Medulla oblongata (tissue), 1 donor: ENCODE measurements at regions not wholly inside any gene's neighbourhood (a gene's known extent, or its start where the extent isn't known, plus 50 kb on each side); places are given as distances from the start of the nearest gene placed in this dataset.
"Not testable (repeated sequence)": the region's sequence is repeated elsewhere in the genome, so short reads cannot be mapped to it uniquely, and the experiment has no call there.

Experiments
- DNase-seq: peaks from one replicate; pipeline ENCODE4 v3.0.0-alpha.2; 2015; ENCODE audit errors: extremely low spot score

DNA sequence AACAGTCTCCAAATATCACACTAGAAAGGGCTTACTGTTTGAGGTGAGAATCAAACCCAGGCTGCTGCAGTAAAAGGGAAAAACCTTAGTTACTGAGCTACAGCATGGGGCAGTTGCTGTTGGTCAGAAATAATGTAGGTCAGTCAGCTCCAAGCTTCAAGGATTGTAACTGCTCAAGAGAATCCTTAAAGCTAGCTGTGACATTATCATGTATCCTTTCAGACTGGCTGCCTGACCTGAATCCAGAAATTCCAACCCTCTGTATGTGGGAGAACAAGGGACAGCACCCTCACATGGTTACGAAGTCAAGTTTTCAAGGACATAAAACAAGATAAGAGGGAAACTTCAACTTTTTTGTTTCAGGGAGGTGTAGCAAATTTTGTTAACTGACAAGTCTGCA, 365.9 kb upstream of the NPAP1 start:
- not testable (repeated sequence) for DNase-seq

DNA sequence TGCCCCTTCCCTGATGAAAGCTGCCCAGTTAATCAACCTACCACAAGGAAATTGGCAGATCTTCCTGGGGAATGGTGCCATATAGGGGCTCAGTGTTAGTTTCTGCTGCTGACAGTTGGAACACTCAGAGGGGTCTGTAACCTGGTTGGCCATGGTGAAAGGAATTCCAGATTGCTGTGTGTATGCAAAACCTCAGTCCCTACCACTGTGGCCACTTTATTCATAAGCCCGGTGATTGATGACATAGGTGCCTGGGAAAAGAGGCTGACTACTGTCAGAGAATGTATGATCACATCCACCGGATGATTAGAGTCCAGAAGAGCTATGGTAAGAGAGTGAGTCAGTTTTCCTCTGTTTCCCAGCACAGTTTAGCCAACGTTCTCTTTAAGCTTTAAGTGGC, 363.9 kb upstream of the NPAP1 start:
- DNase-seq, result not testable (repeated sequence)

DNA sequence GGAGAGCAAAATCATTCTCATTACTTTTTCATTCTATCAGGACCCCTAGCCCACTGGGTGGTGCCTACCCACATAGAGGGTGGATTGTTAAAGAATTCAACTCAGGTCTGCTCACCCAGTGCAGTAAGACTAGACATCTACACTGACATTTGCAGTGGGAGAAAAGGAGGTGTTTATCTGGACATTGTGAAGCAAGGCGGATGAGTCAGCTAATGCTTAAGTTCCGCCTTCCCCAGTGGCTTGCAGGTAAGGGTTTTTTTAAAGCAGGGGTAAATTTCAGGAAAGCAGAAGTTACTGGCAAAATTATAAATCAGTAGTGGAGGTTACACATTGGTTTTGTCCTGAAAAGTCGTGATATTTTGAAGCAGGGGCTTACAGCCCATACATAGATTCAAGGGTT, 359.2 kb upstream of the NPAP1 start:
- DNase-seq, result not testable (repeated sequence)

DNA sequence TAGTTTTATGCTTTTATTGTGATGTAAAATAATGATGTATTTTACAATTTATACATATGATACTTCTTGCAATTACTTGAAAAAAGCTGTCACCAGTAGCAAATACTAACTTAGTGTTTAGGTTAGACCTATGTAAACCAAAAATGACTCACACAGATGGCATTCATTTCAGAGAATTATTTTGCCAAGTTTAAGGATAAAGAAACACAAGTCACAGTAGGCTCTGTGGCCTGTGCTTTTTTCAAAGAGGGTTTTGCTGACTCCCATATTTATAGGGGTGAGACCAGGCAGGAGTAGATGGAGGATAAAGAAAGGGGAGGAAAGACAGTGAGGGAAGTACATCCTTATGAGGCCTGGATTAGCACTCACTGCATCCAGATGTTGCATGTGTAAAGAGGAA, 356.6 kb upstream of the NPAP1 start:
- DNase-seq, result no peak

DNA sequence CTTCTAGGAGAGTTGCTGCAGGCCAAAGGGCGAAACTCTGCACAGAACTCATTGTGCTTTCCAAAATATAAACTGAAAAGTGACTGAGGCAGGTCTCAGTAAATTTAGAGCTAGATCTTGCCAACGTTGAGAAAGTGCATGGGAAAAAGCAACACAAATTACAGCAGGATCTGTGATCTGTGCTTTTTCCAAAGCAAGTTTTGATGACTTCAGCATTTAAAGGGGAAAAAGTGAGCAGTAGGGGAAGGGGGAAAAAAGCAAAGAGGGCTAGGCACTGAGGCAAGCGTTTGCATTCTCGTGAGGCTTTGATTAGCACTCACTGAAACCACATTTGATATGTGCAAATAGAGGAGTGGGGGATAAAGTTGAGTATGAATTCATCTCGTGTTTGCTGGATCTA, 351.5 kb upstream of the NPAP1 start:
- DNase-seq, result not testable (repeated sequence)

DNA sequence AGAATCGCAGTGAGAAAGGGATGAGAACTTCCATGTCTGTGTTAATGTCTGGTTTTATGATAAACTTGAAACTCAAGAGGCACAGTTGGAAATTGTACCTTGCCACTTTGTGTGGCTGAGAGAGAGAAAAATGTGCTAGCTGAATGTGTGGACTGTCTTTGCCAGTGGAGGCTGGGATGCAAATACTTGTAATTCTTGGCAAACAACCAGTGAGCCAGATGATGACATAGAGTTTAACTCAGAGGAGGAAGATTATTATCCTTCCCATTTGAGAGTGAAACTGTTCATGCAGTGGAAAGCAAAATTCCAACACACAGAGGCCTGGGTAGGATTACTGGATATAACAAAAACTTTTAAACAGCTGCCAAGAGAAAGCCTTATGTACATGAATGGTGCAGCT, 349.1 kb upstream of the NPAP1 start:
- DNase-seq, result peak; percentile 8

DNA sequence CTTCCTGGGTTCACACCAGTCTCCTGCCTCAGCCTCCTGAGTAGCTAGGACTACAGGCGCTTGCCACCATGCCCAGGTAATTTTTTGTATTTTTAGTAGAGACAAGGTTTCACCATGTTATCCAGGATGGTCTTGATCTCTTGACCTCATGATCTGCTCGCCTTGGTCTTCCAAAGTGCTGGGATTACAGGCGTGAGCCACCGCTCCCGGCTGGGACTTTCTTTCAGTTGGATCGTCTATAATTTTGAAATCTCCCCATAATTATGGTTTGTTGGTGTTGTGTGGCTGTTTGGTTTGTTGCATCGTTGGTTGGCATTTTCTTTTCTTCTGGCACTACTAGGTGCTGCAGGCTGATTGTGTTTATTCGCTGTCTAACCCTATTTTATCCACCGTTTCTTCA, 343.6 kb upstream of the NPAP1 start:
- not testable (repeated sequence) for DNase-seq

DNA sequence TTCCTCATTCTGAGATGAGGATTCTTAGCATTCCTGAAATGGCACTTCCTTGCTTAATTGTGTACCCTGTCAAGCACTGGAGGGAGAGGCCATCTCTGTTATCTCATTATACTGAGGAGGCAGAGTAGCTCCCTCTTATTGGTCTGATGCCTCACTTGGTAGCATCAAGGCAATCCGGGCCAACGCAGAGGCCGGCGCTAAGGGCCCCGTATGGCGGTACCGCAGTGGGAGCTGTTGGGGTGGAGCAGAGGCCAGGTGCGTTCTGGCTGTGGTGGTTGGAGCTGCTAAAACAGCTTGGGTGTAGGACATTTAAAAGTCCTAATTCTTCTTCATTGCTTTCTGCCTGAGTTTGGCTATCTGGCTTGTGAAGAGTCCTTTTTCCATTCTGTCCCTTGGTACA, 333.7 kb upstream of the NPAP1 start:
- DNase-seq, result not testable (repeated sequence)

DNA sequence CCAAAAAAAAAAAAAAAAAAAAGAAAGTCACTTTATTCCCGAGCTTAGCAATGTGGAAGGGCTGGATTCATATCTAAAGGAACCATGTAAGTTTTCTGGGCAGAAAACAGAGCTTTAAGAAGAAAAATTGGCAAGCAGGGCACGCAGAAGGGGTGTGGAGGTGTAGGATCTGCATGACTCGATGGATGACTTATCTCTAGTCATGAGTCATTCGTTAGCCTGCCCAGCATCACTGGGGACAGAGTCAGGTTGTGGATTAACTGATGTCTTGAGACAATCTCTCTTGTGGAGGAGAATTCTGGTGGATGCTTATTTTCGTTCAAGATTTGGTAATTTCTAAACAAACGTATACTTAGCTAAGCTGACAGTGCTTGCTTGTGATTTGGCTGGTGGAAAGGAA, 322.8 kb upstream of the NPAP1 start:
- DNase-seq, result not testable (repeated sequence)

DNA sequence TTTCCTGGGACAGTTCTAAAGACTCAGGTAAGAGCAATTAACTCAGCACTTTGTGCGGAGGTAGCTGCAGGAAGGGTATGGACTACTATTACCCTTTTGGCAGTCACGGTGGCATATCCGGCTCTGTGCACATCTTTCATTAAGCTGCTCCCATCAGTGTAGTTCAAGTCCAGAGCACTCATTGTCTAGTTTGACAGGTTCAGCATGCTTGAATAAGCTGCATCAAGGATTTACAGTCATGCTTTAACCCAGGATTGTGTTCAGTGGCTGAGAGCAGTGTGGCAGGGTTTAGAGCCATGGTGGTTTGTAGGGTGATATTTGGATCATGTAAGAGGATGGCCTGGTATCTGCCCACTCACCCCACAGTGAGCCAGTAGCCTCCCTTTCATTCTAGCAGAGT, 294.5 kb upstream of the NPAP1 start:
- DNase-seq, result not testable (repeated sequence)

DNA sequence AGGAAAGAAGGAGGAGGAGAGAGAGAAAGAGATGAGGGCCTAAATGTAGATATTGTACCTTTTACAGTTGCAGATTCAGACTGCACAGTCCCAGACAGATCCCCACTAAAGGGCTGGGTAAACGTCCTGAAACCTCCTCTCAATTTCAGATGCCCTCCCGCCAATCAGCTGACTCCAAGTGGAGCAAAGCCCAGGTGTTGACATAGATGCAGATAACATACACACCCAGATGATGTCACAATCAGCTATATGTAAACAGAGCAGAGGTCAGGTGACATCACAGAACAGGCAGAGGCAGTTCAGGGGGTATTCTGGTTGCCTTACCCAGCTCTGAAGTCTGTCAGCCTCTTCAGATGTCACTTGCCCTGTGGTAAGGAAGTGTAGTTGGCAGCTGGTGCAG, 290.3 kb upstream of the NPAP1 start:
- DNase-seq, result not testable (repeated sequence)

DNA sequence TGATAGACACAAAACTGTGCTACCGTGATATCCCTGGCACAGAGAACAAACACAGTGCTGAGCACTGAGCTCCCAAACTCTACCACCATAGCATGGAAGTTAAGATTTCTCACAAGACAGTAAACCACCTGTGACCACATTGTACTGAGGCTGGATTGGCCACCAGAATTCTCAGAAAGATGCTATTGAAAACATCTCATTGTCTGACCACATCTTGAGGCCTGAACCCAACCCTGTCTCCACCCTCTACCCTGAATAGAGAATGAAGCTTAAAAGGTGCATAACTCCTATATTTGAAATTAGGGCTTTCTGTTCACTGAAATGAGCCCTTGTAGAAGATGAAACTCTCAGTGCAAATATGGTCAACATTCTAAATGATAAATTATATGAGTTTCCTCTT, 281.3 kb upstream of the NPAP1 start:
- no peak for DNase-seq

DNA sequence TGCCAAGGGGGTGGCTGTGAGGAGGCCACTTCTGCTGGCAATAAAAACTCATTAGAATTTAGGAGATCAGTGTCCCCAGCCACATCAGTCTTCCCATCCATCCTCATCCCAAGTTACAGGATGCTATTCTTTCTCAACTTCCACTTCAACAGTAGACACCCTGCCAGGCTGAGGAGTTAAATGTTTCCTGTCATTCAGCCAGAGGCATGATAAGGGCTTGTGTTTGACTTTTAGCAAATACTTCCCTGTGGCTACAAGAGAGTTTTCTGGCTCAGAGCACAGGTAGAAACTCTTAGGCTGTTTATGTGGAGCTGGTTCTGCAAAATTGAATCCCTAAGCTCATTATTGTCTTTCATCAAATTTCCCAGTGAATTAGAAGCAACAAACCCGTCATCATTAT, 262.9 kb upstream of the NPAP1 start:
- not testable (repeated sequence) for DNase-seq

DNA sequence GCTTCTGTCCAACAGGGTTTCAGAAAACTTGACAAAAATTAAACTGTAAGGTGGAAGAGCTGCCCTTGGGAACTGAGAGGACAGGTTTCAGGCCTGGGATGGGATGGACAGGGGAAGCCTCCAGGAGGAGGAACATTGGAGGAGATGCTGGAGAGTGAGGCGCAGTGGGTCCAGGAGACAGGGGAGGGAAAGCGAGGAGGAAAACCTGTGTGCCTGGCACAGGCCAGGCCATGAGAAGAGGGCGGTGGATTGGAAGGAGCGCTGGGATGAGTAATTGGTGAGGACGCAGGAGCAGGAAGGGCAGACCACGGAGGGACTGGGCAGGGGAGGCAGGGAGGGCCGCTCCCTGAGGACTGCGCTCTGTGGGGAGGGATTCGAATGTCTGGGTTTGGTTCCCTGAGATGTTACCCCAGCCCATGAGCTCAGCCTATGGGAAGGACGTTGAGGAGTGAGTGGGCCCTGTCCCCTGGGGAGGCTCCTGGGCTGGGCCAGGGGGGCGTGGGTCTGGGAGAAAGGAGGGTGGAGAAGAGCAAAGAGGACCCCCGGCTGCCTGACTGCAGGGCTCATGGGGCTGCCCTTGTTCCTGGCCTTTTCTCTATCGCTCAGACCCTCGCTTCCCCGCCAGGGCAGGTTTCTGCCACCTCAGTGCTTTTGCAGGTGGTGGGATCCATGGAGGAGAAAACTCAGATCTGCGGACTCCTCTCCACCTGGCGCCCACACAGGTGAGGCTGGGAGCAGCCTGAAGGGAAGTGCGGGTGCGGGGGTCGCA, 249.1 kb upstream of the NPAP1 start:
- DNase-seq, result not testable (repeated sequence)

DNA sequence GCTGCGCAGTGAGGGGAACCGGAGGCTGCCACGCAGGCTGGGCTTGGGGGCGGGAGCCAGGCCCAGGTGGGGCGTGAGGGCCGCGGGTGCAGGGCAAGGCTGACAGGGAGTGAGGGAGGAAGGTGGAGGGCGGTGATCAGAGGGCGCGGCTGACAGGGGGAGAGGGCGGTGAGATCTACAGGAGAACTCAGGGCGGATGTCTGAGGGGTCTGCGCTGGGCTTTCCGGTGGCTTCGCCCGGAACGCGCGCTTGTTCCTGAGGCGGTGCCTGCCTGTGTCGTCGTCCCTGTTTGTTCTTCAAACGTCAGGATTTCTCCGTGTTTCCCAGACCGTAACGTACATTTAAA, 248.5 kb upstream of the NPAP1 start:
- DNase-seq, result not testable (repeated sequence)

DNA sequence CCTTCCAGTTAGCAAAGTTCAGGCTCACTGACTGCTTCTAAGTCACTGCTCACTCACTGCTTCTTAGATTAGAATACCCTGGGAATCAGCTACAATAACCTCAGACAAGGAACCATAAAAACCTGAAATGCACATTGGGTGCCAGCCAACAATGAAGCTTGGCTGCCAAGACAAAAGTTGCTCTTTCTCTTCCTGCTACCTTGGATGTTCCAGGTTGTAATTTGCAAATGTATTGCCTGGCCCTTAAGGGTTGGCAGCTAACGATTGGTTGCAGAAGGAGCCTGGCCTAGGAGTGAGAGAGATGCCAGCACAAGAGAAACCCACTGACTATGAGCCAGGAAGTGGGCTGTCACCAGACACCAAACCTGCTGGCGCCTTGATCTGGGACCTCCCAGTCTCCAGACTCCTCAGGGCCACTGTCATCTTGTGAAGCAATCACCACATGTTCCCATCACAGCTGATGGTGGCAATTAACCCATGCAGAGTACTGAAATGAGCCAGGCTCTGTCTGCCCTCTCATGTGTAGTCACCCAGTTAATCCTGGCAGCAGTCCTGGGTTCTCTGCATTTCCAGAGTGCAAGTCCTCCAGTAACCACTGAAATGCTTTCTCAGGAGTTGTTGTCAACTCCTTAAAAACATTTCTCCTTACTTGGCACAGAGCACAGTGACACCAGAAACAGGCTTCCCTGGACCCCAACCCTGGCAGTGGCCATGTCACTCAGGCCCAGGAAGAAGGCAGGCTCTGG, 240.3 kb upstream of the NPAP1 start:
- DNase-seq, result not testable (repeated sequence)

DNA sequence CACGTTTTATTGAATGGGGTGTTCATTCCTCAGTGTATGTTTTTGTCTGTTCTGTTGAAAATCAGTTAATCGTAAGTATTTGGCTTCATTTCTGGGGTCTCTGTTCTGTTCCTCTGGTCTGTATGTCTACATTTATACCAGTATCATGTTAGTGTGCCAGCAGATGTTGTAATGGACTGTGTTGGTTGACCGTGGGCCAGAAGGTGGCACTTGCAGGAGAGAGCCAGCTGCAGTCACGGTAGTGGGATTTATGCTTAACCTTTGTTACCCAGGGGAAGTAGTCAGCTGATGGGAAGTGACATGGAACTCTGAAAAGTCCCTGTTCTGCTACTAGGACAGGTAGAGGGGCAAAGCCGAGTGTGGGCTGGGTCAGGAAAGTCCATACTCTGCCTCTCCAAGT, 238.3 kb upstream of the NPAP1 start:
- not testable (repeated sequence) for DNase-seq

DNA sequence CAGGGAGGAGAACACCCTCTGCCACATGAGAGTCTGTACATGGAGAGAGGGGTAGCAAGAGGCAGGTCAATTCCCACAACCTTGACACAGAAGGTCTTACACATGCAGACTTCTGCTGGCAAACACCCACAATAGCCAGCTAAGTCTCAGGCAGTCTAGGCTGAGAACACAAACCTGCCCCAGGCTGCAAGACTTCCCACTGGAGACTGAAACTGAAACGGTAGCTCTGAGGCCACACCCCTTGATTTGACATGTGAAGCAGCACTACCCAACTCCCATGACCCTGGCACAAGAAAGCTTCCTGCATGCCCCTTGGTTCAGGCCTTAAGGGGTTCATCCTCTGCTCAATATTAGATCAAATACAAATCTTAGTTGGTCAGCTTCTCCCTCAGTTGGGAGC, 237.8 kb upstream of the NPAP1 start:
- DNase-seq, result not testable (repeated sequence)

DNA sequence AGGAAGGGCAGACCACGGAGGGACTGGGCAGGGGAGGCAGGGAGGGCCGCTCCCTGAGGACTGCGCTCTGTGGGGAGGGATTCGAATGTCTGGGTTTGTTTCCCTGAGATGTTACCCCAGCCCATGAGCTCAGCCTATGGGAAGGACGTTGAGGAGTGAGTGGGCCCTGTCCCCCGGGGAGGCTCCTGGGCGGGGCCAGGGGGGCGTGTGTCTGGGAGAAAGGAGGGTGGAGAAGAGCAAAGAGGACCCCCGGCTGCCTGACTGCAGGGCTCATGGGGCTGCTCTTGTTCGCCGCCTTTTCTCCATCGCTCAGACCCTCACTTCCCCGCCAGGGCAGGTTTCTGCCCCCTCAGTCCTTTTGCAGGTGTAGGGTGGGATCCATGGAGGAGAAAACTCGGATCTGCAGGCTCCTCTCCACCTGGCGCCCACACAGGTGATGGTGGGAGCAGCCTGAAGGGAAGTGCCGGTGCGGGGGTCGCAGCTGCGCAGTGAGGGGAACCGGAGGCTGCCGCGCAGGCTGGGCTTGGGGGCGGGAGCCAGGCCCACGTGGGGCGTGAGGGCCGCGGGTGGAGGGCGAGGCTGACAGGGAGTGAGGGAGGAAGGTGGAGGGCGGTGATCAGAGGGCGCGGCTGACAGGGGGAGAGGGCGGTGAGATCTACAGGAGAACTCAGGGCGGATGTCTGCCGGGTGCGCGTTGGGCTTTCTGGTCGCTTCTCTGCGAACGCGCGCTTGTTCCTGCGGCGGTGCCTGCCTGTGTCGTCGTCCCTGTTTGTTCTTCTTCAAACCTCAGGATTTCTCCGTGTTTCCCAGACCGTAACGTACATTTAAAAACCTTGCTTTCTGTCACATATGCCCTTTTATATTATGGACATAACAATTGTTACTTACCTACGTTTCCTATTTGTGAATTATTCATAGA, 198.2 kb upstream of the NPAP1 start:
- not testable (repeated sequence) for DNase-seq

DNA sequence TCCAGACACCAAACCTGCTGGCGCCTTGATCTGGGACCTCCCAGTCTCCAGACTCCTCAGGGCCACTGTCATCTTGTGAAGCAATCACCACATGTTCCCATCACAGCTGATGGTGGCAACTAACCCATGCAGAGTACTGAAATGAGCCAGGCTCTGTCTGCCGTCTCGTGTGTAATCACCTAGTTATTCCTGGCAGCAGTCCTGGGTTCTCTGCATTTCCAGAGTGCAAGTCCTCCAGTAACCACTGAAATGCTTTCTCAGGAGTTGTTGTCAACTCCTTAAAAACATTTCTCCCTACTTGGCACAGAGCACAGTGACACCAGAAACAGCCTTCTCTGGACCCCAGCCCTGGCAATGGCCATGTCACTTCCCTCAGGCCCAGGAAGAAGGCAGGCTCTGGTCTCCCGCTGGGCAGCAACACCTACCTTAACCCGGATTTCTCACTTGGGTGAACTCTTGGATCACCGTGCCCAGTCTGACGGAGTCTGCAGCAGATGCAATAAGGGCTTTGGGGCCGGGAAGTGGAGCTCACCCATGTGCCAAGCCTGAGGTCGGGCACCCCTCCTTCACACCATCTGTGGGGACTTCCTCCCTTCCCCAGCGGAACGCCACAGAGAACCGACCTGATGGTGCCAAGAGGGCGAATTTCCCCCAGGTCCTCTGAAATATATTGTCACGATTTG, 189.5 kb upstream of the NPAP1 start:
- DNase-seq, result not testable (repeated sequence)

DNA sequence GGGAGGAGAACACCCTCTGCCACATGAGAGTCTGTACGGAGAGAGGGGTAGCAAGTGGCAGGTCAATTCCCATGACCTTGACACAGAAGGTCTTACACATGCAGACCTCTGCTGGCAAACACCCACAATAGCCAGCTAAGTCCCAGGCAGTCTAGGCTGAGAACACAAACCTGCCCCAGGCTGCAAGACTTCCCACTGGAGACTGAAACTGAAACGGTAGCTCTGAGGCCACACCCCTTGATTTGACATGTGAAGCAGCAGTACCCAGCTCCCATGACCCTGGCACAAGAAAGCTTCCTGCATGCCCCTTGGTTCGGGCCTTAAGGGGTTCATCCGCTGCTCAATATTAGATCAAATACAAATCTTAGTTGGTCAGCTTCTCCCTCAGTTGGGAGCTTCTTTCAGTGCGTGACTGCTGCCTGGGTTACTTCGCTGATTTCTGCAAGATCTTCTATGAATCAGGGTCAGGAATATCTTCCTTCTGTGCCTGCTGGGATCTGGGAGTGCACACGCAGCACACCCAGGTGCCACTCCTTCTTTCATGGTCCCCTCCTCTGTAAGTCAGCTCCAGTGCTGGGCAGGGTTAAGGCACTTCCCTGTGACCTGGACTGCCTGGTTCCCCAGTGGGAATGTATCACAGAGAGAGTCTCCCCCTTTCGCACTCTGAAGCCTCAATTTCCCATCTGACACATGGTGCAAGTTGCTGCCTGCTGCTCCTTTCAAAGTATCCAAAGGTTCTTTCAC, 187.2 kb upstream of the NPAP1 start:
- not testable (repeated sequence) for DNase-seq
